ENCODE measurements at regions not wholly inside any gene's neighbourhood (a gene's known extent, or its start where the extent isn't known, plus 50 kb on each side); places are given as distances from the start of the nearest gene placed in this dataset.
"Not testable (repeated sequence)": the region's sequence is repeated elsewhere in the genome, so short reads cannot be mapped to it uniquely, and the experiment has no call there.

- DNase-seq, result not testable (repeated sequence)
Observed at GRCh38 chr2:109047569-109047968, 58.5 kb upstream of the EDAR start.

GRCh38 chr2:109046925-109047508, 58.0 kb upstream of the EDAR start:
- no peak for DNase-seq

GRCh38 chr2:109045505-109045904, 56.5 kb upstream of the EDAR start:
- DNase-seq, result no peak

DNA sequence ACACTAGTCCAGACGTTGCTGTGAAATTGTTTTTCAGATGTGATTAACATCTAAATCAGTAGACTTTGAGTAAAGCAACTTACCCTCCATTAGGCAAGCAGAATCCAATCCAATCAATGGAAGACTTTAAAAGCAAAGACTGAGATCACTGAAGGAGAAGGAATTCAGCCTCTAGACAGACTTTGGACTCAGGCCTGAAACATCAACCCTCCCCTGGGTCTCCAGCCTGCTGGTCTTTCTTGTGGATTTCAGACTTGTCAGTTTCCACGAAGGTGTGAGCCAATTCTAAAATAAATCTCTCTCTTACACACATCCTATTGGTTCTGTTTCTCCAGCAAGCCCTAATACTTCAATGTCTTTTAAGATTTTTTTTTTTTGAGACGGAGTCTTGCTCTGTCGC, 50.0 kb upstream of the EDAR start:
- DNase-seq, result no peak
